Neural cell (in vitro differentiated cells): ENCODE measurements at regions not wholly inside any gene's neighbourhood (a gene's known extent, or its start where the extent isn't known, plus 50 kb on each side); places are given as distances from the start of the nearest gene placed in this dataset.

Source experiments
- CTCF ChIP-seq: fragments of 450-650 bp; IDR thresholded peaks from 2 replicates; pipeline ENCODE4 v1.5.1; 2014; ENCODE audit warnings: antibody characterized with exemption, mild to moderate bottlenecking, moderate library complexity; ENCODE audit not compliant: poor library complexity, severe bottlenecking
- EZH2 ChIP-seq: fragments of 200-600, 300-800 bp; shearing (Covaris generic), sonication (generic); IDR thresholded peaks from 2 replicates; pipeline ENCODE4 v1.6.1; 2014; ENCODE audit warnings: antibody characterized with exemption, low read length, borderline replicate concordance, mild to moderate bottlenecking; ENCODE audit not compliant: insufficient read depth, poor library complexity, severe bottlenecking
- POLR2AphosphoS5 ChIP-seq: IDR thresholded peaks from 2 replicates; pipeline ENCODE4 v1.6.1; 2012
- RAD21 ChIP-seq: fragments of 450-650 bp; conservative IDR thresholded peaks from 2 replicates; pipeline ENCODE4 v1.6.1; 2014; ENCODE audit warnings: antibody characterized with exemption, mild to moderate bottlenecking, moderate library complexity
- TF ChIP-seq, protein P1 (sequence below): IDR thresholded peaks from 2 replicates; pipeline ENCODE4 v1.6.1; 2012; ENCODE audit warnings: borderline replicate concordance

GRCh38 chr1:56258371-56258770, 321.0 kb downstream of the PLPP3 start:
- TF ChIP-seq CTCF (no peak), POLR2AphosphoS5 (no peak), EZH2 (no peak), RAD21 (no peak)
- TF ChIP-seq, protein P1, sequence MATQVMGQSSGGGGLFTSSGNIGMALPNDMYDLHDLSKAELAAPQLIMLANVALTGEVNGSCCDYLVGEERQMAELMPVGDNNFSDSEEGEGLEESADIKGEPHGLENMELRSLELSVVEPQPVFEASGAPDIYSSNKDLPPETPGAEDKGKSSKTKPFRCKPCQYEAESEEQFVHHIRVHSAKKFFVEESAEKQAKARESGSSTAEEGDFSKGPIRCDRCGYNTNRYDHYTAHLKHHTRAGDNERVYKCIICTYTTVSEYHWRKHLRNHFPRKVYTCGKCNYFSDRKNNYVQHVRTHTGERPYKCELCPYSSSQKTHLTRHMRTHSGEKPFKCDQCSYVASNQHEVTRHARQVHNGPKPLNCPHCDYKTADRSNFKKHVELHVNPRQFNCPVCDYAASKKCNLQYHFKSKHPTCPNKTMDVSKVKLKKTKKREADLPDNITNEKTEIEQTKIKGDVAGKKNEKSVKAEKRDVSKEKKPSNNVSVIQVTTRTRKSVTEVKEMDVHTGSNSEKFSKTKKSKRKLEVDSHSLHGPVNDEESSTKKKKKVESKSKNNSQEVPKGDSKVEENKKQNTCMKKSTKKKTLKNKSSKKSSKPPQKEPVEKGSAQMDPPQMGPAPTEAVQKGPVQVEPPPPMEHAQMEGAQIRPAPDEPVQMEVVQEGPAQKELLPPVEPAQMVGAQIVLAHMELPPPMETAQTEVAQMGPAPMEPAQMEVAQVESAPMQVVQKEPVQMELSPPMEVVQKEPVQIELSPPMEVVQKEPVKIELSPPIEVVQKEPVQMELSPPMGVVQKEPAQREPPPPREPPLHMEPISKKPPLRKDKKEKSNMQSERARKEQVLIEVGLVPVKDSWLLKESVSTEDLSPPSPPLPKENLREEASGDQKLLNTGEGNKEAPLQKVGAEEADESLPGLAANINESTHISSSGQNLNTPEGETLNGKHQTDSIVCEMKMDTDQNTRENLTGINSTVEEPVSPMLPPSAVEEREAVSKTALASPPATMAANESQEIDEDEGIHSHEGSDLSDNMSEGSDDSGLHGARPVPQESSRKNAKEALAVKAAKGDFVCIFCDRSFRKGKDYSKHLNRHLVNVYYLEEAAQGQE, result no peak
